HepG2 (cell line): ENCODE measurements at regions not wholly inside any gene's neighbourhood (a gene's known extent, or its start where the extent isn't known, plus 50 kb on each side); places are given as distances from the start of the nearest gene placed in this dataset.

Experiments
- ATAC-seq: fragments of 200-7000 bp; cut with Tn5 transposase; 3 replicates; pipeline ENCODE4 v1.9.1; 2020; ENCODE audit warnings: mild to moderate bottlenecking, moderate library complexity
- BruUV-seq: library from RNA; stranded (reverse); fragments of 400-500 nt; replicated peaks from 2 replicates; lab custom pipeline; 2021; lab: Mats Ljungman, UMichigan
- CTCF ChIA-PET: fragments of 300-600 bp; formaldehyde crosslinking; extraction: SDS; loops from one replicate; lab custom pipeline; 2021; ENCODE audit warnings: low total read pairs, inconsistent platforms, low intra/inter-chr PET ratio; lab: Yijun Ruan, JAX
- POLR2A ChIA-PET: fragments of 350-600 bp; sonication (Branson Sonifier 250); formaldehyde crosslinking; loops from one replicate; lab custom pipeline; 2020; ENCODE audit warnings: antibody characterized with exemption, inconsistent platforms; lab: Yijun Ruan, JAX
- DNase-seq: peaks from one replicate; pipeline ENCODE4 v3.0.0-alpha.2; 2015; ENCODE audit warnings: low spot score
- FAIRE-seq: peaks from 3 replicates; lab custom pipeline; 2011; peaks lifted over from hg19 to GRCh38; lab: Jason Lieb, UNC
- H2AFZ ChIP-seq: one replicate; pipeline ENCODE4 v1.6.1; 2011; ENCODE audit warnings: low read length, inconsistent platforms
- H3K27ac ChIP-seq: fragments of 300-600 bp; 3 replicates; pipeline ENCODE4 v1.8.0; 2011; ENCODE audit warnings: mixed run types, mild to moderate bottlenecking, mixed read lengths, low read length, inconsistent platforms; ENCODE audit not compliant: insufficient read depth; ENCODE audit errors: extremely low read length
- H3K27me3 ChIP-seq, 2 experiments: fragments of 200-600 bp in 1 of 2; 2 replicates in 1 of 2; 3 replicates in 1 of 2; pipeline versions ENCODE4 v1.6.0 to v1.8.0; 2011; ENCODE audit warnings: low read length in 2 of 2, mild to moderate bottlenecking in 2 of 2, moderate library complexity in 2 of 2, inconsistent platforms in 1 of 2; ENCODE audit not compliant: insufficient read depth in 2 of 2, control insufficient read depth in 1 of 2
- H3K36me3 ChIP-seq, 2 experiments: fragments of 200-600 bp in 1 of 2; replicated peaks in 1 of 2; 2 replicates in 1 of 2; 3 replicates in 1 of 2; pipeline versions ENCODE4 v1.5.1 to v1.8.0; 2011; ENCODE audit warnings: low read length in 2 of 2, inconsistent platforms in 1 of 2; ENCODE audit not compliant: insufficient read depth in 2 of 2, control insufficient read depth in 1 of 2
- H3K4me1 ChIP-seq: 2 replicates; pipeline ENCODE4 v1.5.1; 2012; ENCODE audit warnings: low read length, inconsistent platforms; ENCODE audit not compliant: insufficient read depth
- H3K4me2 ChIP-seq: 2 replicates; pipeline ENCODE4 v1.6.0; 2011; ENCODE audit warnings: low read depth, low read length, inconsistent platforms
- H3K4me3 ChIP-seq, 3 experiments: fragments of 200-600 bp in 1 of 3; sonication (generic), shearing (Covaris generic) in 1 of 3; replicated peaks in 1 of 3; 2 replicates each; pipeline ENCODE4 v1.5.1; 2011 to 2016; ENCODE audit warnings: low read length in 3 of 3, inconsistent platforms in 2 of 3, low read depth in 2 of 3, mild to moderate bottlenecking in 2 of 3, control low read depth in 1 of 3, mixed read lengths in 1 of 3; ENCODE audit not compliant: insufficient read depth in 1 of 3
- H3K79me2 ChIP-seq: one replicate; pipeline ENCODE4 v1.6.1; 2011; ENCODE audit warnings: low read length, inconsistent platforms; ENCODE audit not compliant: insufficient read depth
- H3K9ac ChIP-seq: 2 replicates; pipeline ENCODE4 v1.6.0; 2011; ENCODE audit warnings: mild to moderate bottlenecking, low read depth, low read length, inconsistent platforms; ENCODE audit not compliant: insufficient read depth
- H3K9me3 ChIP-seq: 2 replicates; pipeline ENCODE4 v1.5.1; 2012; ENCODE audit warnings: mild to moderate bottlenecking, low read length
- H4K20me1 ChIP-seq: 2 replicates; pipeline ENCODE4 v1.6.0; 2011; ENCODE audit warnings: inconsistent platforms, mild to moderate bottlenecking, low read length, moderate library complexity; ENCODE audit not compliant: insufficient read depth
- CBX2 ChIP-seq, 2 experiments: fragments of 200-600 bp in 1 of 2; sonication (generic); formaldehyde crosslinking in 1 of 2; IDR thresholded peaks; 2 replicates each; pipeline versions ENCODE4 v1.7.0 to v1.8.1; 2018 to 2022; ENCODE audit warnings: low read depth in 2 of 2, low read length in 1 of 2, mild to moderate bottlenecking in 1 of 2, missing genetic modification reagents in 1 of 2
- GFI1 ChIP-seq: sonication (generic); formaldehyde crosslinking; IDR thresholded peaks from 2 replicates; pipeline ENCODE4 v1.5.0; 2020; ENCODE audit warnings: missing genetic modification reagents, mild to moderate bottlenecking, borderline replicate concordance
- GMEB1 ChIP-seq: sonication (generic); formaldehyde crosslinking; IDR thresholded peaks from 2 replicates; pipeline ENCODE4 v1.5.1; 2020; ENCODE audit warnings: missing genetic modification reagents, mild to moderate bottlenecking, borderline replicate concordance
- JUNB ChIP-seq: sonication (generic); formaldehyde crosslinking; IDR thresholded peaks from 2 replicates; pipeline ENCODE4 v1.8.0; 2022; ENCODE audit warnings: missing genetic modification reagents, mild to moderate bottlenecking, borderline replicate concordance
- MYC ChIP-seq: sonication (generic); formaldehyde crosslinking; IDR thresholded peaks from 2 replicates; pipeline ENCODE4 v1.9.0; 2021; ENCODE audit warnings: missing genetic modification reagents, borderline replicate concordance
- NKX3-1 ChIP-seq: sonication (generic); formaldehyde crosslinking; IDR thresholded peaks from 2 replicates; pipeline ENCODE4 v1.5.0; 2020; ENCODE audit warnings: missing genetic modification reagents
- NRL ChIP-seq: sonication (generic); formaldehyde crosslinking; IDR thresholded peaks from 2 replicates; pipeline ENCODE4 v1.5.0; 2020; ENCODE audit warnings: missing genetic modification reagents, mild to moderate bottlenecking, moderate library complexity, borderline replicate concordance
- PRDM4 ChIP-seq: sonication (generic); formaldehyde crosslinking; IDR thresholded peaks from 2 replicates; pipeline ENCODE4 v1.9.0; 2021; ENCODE audit warnings: missing genetic modification reagents, borderline replicate concordance
- SNAI1 ChIP-seq: sonication (generic); formaldehyde crosslinking; IDR thresholded peaks from 2 replicates; pipeline ENCODE4 v1.5.0; 2020; ENCODE audit warnings: mild to moderate bottlenecking, missing genetic modification reagents, borderline replicate concordance
- ZNF124 ChIP-seq: sonication (generic); formaldehyde crosslinking; IDR thresholded peaks from 2 replicates; pipeline ENCODE4 v1.4.0; 2020; ENCODE audit warnings: missing genetic modification reagents
- ZNF264 ChIP-seq: sonication (generic); formaldehyde crosslinking; IDR thresholded peaks from 2 replicates; pipeline ENCODE4 v1.4.0; 2020; ENCODE audit warnings: missing genetic modification reagents
- ZNF30 ChIP-seq: sonication (generic); formaldehyde crosslinking; IDR thresholded peaks from 2 replicates; pipeline ENCODE4 v1.5.0; 2020; ENCODE audit warnings: mild to moderate bottlenecking, missing genetic modification reagents
- ZNF644 ChIP-seq: IDR thresholded peaks from 2 replicates; pipeline ENCODE4 v1.6.1; 2016; ENCODE audit warnings: low read depth
- ZNF691 ChIP-seq: sonication (generic); formaldehyde crosslinking; IDR thresholded peaks from 2 replicates; pipeline ENCODE4 v1.4.0; 2020; ENCODE audit warnings: missing genetic modification reagents, low read depth, mild to moderate bottlenecking, borderline replicate concordance
- ZNF749 ChIP-seq: sonication (generic); formaldehyde crosslinking; IDR thresholded peaks from 2 replicates; pipeline ENCODE4 v1.8.0; 2022; ENCODE audit warnings: mild to moderate bottlenecking, missing genetic modification reagents, moderate library complexity, borderline replicate concordance
- ZNF75D ChIP-seq: sonication (generic); formaldehyde crosslinking; IDR thresholded peaks from 2 replicates; pipeline ENCODE4 v1.8.1; 2023; ENCODE audit warnings: missing genetic modification reagents, mild to moderate bottlenecking, borderline replicate concordance
- WGBS: methylation state at CpG from one replicate; pipeline ENCODE4 v1.1.6; 2017; ENCODE audit warnings: low lambda C conversion rate; 5-methylcytosine and 5-hydroxymethylcytosine counted together
- in situ Hi-C: cut with HindIII; loops from 2 replicates; pipeline ENCODE4 v1.10.0; 2017; ENCODE audit warnings: low pct_unique_long_range_greater_than_20kb; ENCODE audit not compliant: extremely low pct_ligation_motif_present
- intact Hi-C: fragments of 100-400 bp; cut with micrococcal nuclease; formaldehyde crosslinking; loops from one replicate; pipeline ENCODE4 v1.10.0; 2022; ENCODE audit not compliant: unreplicated experiment
- TF ChIP-seq, protein P1 (sequence below): IDR thresholded peaks from 2 replicates; pipeline ENCODE4 v1.6.1; 2016; ENCODE audit warnings: missing compliant biosample characterization, missing genetic modification reagents, borderline replicate concordance

DNA sequence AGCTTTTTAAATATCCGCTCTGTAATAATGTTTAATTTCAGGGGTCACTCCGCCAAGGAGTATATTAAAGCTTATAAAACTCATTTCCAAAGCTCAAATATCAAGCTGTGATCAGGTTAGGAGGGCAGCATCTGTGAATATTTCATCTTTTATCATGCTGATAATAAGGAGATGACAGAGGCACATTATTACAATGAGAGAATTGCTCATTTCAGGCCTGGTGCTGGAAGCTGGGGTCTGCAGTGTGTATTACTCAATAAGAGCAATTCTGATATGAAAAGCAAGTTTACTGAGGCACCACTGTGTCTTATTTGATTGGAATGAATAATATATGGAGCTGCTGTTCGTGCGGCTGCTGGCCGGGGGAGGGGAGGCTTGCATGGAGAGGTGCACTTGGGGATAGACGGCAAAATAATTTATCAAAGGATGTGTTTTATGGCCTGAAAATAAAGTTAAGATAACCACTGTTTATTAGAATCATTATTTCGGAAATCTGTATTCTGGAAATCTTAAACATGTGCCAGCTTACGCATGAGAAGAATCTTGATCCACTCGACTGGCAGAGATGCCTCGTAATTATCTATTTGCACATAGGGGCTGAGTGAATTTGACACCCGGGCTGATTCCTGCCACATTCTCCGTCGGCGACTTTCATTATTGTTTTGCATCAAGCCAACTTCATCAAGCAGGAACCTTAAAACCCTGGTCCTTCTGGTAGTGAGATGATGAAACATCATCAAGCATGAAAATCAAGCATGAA lies 173.2 kb downstream of the RRAGC start (continued):
- TF ChIP-seq PRDM4 (CRISPR knock-in tag) (no peak), MYC (CRISPR knock-in tag) (no peak), NRL (CRISPR knock-in tag) (no peak), JUNB (CRISPR knock-in tag) (no peak)

DNA sequence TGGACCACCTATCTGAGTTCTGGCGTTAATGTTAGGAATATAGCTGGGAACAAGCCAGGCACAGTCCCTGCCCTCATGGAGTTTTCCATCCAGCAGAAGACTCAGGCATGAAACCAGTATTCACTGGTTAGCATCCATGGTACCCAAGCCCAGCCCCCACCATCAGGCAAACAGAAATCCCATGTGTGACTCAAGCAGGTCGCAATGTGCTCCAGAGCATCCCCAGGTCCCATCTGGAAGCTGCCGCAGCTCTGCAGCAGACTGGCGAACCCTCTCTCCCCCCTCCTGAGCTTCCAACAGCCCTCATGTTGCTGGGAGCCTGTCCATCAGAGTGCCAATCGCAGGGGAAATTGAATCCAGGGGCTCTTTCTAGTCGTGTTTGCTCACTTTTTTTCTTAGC lies 174.2 kb downstream of the RRAGC start:
- DNase-seq = no peak
- no TSS peak for BruUV-seq
- Histone ChIP-seq H3K9ac (no peak overlapping the region), H3K27me3 (peaks cover 1 to 19% of the 10 kb centered on the region in 2 experiments; a peak in 3 of 5 replicates), H3K9me3 (no peaks in the 10 kb centered on the region), H2AFZ (no peak overlapping the region), H3K4me2 (no peak overlapping the region), H3K4me1 (no peaks in the 10 kb centered on the region), H3K36me3 (no peaks in the 10 kb centered on the region), H3K79me2 (no peaks in the 10 kb centered on the region), H3K4me3 (no peak overlapping the region), H3K27ac (no peak overlapping the region), H4K20me1 (no peaks in the 10 kb centered on the region)
- ChIA-PET CTCF (no interaction called here), POLR2A (no interaction called here)
- FAIRE-seq = no peak
- 2% methylated on average over 6 of the region's 6 CpGs for WGBS
- in situ Hi-C loops = no loop called here
- intact Hi-C loops = no loop called here
- ATAC-seq = no peak
- TF ChIP-seq ZNF644 (CRISPR knock-in tag) = no peak
- no peak for TF ChIP-seq CBX2 (IDR thresholded peaks at IDR 0.05; ENCODE audit: low read depth, low read length)
- TF ChIP-seq CBX2 (CRISPR knock-in tag; IDR thresholded peaks at IDR 0.05; ENCODE audit: low read depth) = no peak
- no peak for TF ChIP-seq SNAI1
- no peak for TF ChIP-seq ZNF75D (CRISPR knock-in tag)
- TF ChIP-seq ZNF30 (CRISPR knock-in tag) = no peak
- no peak for TF ChIP-seq ZNF264 (CRISPR knock-in tag)
- TF ChIP-seq ZNF691 (CRISPR knock-in tag) = no peak
- no peak for TF ChIP-seq ZNF124 (CRISPR knock-in tag)
- TF ChIP-seq GMEB1 (CRISPR knock-in tag) = no peak
- TF ChIP-seq GFI1 (CRISPR knock-in tag) = no peak
- TF ChIP-seq ZNF749 (CRISPR knock-in tag) = no peak
- TF ChIP-seq, protein P1, sequence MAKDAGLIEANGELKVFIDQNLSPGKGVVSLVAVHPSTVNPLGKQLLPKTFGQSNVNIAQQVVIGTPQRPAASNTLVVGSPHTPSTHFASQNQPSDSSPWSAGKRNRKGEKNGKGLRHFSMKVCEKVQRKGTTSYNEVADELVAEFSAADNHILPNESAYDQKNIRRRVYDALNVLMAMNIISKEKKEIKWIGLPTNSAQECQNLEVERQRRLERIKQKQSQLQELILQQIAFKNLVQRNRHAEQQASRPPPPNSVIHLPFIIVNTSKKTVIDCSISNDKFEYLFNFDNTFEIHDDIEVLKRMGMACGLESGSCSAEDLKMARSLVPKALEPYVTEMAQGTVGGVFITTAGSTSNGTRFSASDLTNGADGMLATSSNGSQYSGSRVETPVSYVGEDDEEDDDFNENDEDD (CRISPR knock-in tag) = no peak
- TF ChIP-seq NKX3-1 = no peak
